Hepatocyte (in vitro differentiated cells): ENCODE measurements at regions not wholly inside any gene's neighbourhood (a gene's known extent, or its start where the extent isn't known, plus 50 kb on each side); places are given as distances from the start of the nearest gene placed in this dataset.
A peak's percentile ranks its signal among the peaks of the same experiment; 100 is the strongest.
"Not testable (repeated sequence)": the region's sequence is repeated elsewhere in the genome, so short reads cannot be mapped to it uniquely, and the experiment has no call there.

Experiments
- DNase-seq: peaks from one replicate; pipeline ENCODE4 v3.0.0-alpha.2; 2016; ENCODE audit warnings: low spot score
- H2AFZ ChIP-seq: fragments of 200-600 bp; sonication (generic); 2 replicates; pipeline ENCODE4 v1.6.0; 2016; ENCODE audit warnings: antibody characterized with exemption, mild to moderate bottlenecking
- H3K27ac ChIP-seq: fragments of 200-600 bp; sonication (generic); 2 replicates; pipeline ENCODE4 v1.5.1; 2016; ENCODE audit warnings: mild to moderate bottlenecking
- H3K27me3 ChIP-seq: fragments of 200-600 bp; sonication (generic); 2 replicates; pipeline ENCODE4 v1.6.1; 2016
- H3K36me3 ChIP-seq: fragments of 200-600 bp; sonication (generic); replicated peaks from 2 replicates; pipeline ENCODE4 v1.5.1; 2016; ENCODE audit warnings: low read depth; ENCODE audit not compliant: insufficient read depth
- H3K4me1 ChIP-seq: fragments of 200-600 bp; sonication (generic); 2 replicates; pipeline ENCODE4 v1.5.1; 2016; ENCODE audit warnings: mild to moderate bottlenecking, moderate library complexity; ENCODE audit not compliant: insufficient read depth
- H3K4me2 ChIP-seq: fragments of 200-600 bp; sonication (generic); 2 replicates; pipeline ENCODE4 v1.6.0; 2016
- H3K4me3 ChIP-seq: fragments of 200-600 bp; sonication (generic); 2 replicates; pipeline ENCODE4 v1.5.1; 2016; ENCODE audit warnings: mild to moderate bottlenecking
- H3K79me2 ChIP-seq: fragments of 200-600 bp; sonication (generic); 2 replicates; pipeline ENCODE4 v1.6.0; 2017; ENCODE audit warnings: mild to moderate bottlenecking
- H3K9me2 ChIP-seq: fragments of 200-600 bp; sonication (generic); replicated peaks from 2 replicates; pipeline ENCODE4 v1.6.0; 2017; ENCODE audit warnings: mild to moderate bottlenecking; ENCODE audit not compliant: insufficient read depth
- H3K9me3 ChIP-seq: fragments of 200-600 bp; sonication (generic); 2 replicates; pipeline ENCODE4 v1.5.1; 2016; ENCODE audit warnings: low read depth, mild to moderate bottlenecking
- H4K20me1 ChIP-seq: fragments of 200-600 bp; sonication (generic); 2 replicates; pipeline ENCODE4 v1.6.0; 2016; ENCODE audit warnings: mild to moderate bottlenecking; ENCODE audit not compliant: insufficient read depth, poor library complexity, severe bottlenecking
- EZH2 ChIP-seq: fragments of 200-600 bp; sonication (generic); IDR thresholded peaks from 2 replicates; pipeline ENCODE4 v1.6.1; 2016; ENCODE audit warnings: antibody characterized with exemption, mild to moderate bottlenecking, borderline replicate concordance
- EZH2phosphoT487 ChIP-seq: fragments of 200-600 bp; sonication (generic); IDR thresholded peaks from one replicate; pipeline ENCODE4 v1.6.1; 2018; ENCODE audit warnings: antibody characterized with exemption, mild to moderate bottlenecking, low read depth, moderate library complexity; ENCODE audit not compliant: unreplicated experiment, severe bottlenecking
- WGBS: methylation state at CpG from one replicate; pipeline ENCODE4 v1.1.6; 2016; ENCODE audit warnings: low lambda C conversion rate; ENCODE audit errors: missing lambda C conversion rate; 5-methylcytosine and 5-hydroxymethylcytosine counted together
- TF ChIP-seq, protein P1 (sequence below): fragments of 200-600 bp; sonication (generic); IDR thresholded peaks from 2 replicates; pipeline ENCODE4 v1.5.1; 2016; ENCODE audit warnings: antibody characterized with exemption, mild to moderate bottlenecking; ENCODE audit not compliant: poor library complexity

GRCh38 chr7:111653846-111654245, 91.6 kb upstream of the IMMP2L start:
- Histone ChIP-seq H2AFZ (no peak overlapping the region), H3K79me2 (no peaks in the 10 kb centered on the region), H3K4me1 (peaks cover 5% of the 10 kb centered on the region), H3K4me2 (no peak overlapping the region), H3K9me3 (no peaks in the 10 kb centered on the region), H3K4me3 (no peak overlapping the region), H3K27me3 (no peaks in the 10 kb centered on the region), H3K36me3 (no peaks in the 10 kb centered on the region), H4K20me1 (no peaks in the 10 kb centered on the region), H3K9me2 (no peaks in the 10 kb centered on the region), H3K27ac (no peak overlapping the region)
- WGBS, result 97% methylated on average over 3 of the region's 3 CpGs
- DNase-seq, result no peak
- TF ChIP-seq EZH2 (no peak), EZH2phosphoT487 (no peak)
- TF ChIP-seq, protein P1, sequence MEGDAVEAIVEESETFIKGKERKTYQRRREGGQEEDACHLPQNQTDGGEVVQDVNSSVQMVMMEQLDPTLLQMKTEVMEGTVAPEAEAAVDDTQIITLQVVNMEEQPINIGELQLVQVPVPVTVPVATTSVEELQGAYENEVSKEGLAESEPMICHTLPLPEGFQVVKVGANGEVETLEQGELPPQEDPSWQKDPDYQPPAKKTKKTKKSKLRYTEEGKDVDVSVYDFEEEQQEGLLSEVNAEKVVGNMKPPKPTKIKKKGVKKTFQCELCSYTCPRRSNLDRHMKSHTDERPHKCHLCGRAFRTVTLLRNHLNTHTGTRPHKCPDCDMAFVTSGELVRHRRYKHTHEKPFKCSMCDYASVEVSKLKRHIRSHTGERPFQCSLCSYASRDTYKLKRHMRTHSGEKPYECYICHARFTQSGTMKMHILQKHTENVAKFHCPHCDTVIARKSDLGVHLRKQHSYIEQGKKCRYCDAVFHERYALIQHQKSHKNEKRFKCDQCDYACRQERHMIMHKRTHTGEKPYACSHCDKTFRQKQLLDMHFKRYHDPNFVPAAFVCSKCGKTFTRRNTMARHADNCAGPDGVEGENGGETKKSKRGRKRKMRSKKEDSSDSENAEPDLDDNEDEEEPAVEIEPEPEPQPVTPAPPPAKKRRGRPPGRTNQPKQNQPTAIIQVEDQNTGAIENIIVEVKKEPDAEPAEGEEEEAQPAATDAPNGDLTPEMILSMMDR, result no peak

GRCh38 chr7:111650456-111650999, 88.2 kb upstream of the IMMP2L start:
- peak overlapping the region; percentile 8 for H3K27ac ChIP-seq
- DNase-seq, result peak; percentile 34
- no peaks in the 10 kb centered on the region for H3K9me2 ChIP-seq
- H2AFZ ChIP-seq, result no peak overlapping the region
- H3K79me2 ChIP-seq, result no peaks in the 10 kb centered on the region
- no peak overlapping the region for H3K4me3 ChIP-seq
- peaks cover 5% of the 10 kb centered on the region for H3K4me1 ChIP-seq
- H3K36me3 ChIP-seq, result no peaks in the 10 kb centered on the region
- no peaks in the 10 kb centered on the region for H3K27me3 ChIP-seq
- H4K20me1 ChIP-seq, result no peaks in the 10 kb centered on the region
- WGBS, result 42% methylated on average over 5 of the region's 5 CpGs
- H3K9me3 ChIP-seq, result no peaks in the 10 kb centered on the region
- H3K4me2 ChIP-seq, result no peak overlapping the region
- TF ChIP-seq EZH2 (no peak), EZH2phosphoT487 (no peak)
- TF ChIP-seq, protein P1, result no peak

DNA sequence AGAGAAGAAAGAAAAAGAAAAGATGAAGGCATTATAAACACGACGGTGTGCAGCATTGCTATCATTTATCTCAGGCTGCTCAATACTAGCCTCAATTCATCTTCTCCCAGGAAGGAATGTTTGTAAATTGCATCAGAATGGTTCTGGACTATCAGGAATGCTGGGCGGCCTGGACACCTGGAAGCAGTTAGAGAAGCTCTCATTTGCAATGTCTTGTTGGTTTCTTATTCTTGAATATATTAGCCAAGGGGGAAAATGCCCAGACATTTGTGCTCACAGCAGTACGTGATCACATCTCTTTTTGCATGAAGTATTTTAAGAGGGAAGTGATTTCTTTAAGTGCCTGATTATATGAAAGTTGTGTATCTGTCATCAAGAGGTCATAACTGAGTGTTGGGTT, 85.6 kb upstream of the IMMP2L start:
- Histone ChIP-seq H3K27me3 (no peaks in the 10 kb centered on the region), H3K4me1 (peaks cover 5% of the 10 kb centered on the region), H3K9me2 (no peaks in the 10 kb centered on the region), H3K4me2 (no peak overlapping the region), H4K20me1 (no peaks in the 10 kb centered on the region), H3K4me3 (no peak overlapping the region), H3K36me3 (no peaks in the 10 kb centered on the region), H2AFZ (no peak overlapping the region), H3K79me2 (no peaks in the 10 kb centered on the region), H3K9me3 (no peaks in the 10 kb centered on the region), H3K27ac (no peak overlapping the region)
- WGBS, result 70% methylated on average over 4 of the region's 4 CpGs
- no peak for TF ChIP-seq EZH2phosphoT487
- no peak for DNase-seq

DNA sequence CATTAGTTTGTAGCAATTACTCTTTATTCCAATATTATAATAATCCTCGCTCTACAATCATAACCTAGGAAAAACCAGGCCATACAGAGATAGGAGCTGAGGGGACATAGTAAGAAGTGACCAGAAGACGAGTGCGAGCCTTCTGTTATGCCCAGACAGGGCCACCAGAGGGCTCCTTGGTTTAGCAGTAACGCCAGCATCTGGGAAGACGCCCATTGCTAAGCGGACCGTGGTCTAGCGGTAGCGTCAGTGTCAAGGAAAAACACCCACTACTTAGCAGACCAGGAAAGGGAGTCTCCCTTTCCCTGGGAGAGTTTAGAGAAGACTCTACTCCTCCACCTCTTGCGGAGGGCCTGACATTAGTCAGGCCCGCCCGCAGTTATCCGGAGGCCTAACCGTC, 82.3 kb upstream of the IMMP2L start:
- H3K27me3 ChIP-seq, H3K4me2 ChIP-seq, H2AFZ ChIP-seq, H3K9me2 ChIP-seq, H3K4me3 ChIP-seq, H3K27ac ChIP-seq, DNase-seq, H3K79me2 ChIP-seq, H3K9me3 ChIP-seq, H3K4me1 ChIP-seq, H3K36me3 ChIP-seq, H4K20me1 ChIP-seq: not testable (repeated sequence)
- 90% methylated on average over 14 of the region's 14 CpGs for WGBS
